ENCODE measurements at regions not wholly inside any gene's neighbourhood (a gene's known extent, or its start where the extent isn't known, plus 50 kb on each side); places are given as distances from the start of the nearest gene placed in this dataset.
"Not testable (repeated sequence)": the region's sequence is repeated elsewhere in the genome, so short reads cannot be mapped to it uniquely, and the experiment has no call there.

DNA sequence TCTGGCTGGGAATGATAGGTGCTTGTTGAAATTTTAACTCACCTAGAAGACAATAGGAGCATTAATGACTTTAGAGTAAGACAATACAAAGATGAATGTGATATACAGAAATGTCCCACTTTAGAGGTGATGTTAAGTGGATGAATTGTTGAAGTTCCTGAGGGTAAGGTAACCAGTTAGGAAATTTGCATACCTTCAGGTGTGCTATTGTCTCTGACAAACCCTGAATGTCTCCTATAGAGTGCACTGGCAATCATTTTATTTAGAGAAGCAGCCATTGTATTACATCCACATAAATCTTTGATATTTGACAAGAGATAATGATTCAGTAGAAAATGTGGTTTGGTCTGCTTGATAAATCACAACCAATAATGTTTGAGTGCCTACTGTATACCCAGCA, 228.5 kb downstream of the RNF144A start:
- no peak for DNase-seq (ENCODE audit: low read depth in 1 of 2, low spot score in 1 of 2)

DNA sequence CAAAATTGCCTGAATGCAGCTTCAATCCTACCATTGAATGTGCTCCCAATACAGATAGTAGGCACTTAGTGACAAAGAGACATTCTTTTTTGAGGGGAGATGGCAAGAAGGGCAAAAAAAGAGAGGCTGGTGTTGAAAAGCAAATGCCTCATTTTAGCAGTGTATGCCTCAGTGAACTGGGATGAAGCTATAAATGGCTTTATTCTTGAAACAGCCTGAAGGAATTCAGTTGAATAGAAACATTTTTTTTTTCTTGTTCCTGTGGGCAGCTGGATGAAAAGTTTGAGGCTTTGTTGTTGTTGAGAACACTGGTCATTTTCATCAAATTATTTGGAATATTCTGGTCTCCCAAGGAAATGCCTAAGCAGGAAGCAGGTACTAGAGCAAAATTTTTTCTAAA, 228.9 kb downstream of the RNF144A start:
- no peak for DNase-seq (ENCODE audit: low read depth in 1 of 2, low spot score in 1 of 2)

GRCh38 chr2:7154656-7155055, 237.4 kb downstream of the RNF144A start:
- no peak for DNase-seq (ENCODE audit: low read depth in 1 of 2, low spot score in 1 of 2)

DNA sequence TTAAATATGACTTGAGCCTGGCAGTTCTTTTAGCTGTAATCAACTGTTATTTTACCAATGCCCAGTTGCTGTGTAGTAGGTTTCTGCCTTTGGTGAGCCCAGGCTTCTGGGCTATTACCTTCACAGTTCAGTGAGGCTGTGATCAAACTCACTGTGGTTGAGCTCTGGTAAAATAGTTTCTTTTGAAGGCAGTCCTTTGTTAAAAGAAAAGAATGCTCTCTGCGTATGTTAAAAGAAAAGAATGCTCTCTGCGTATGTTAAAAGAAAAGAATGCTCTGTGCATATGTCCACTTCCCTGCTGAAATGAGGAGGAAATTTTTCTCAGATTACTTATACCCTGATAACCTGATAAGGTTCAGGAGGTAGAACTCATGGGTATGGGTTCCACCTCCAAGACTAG, 244.3 kb downstream of the RNF144A start:
- no peak for DNase-seq (ENCODE audit: low read depth in 1 of 2, low spot score in 1 of 2)

GRCh38 chr2:7165736-7166135, 248.5 kb downstream of the RNF144A start:
- no peak for DNase-seq (ENCODE audit: low read depth in 1 of 2, low spot score in 1 of 2)

GRCh38 chr2:7167801-7168411, 250.7 kb downstream of the RNF144A start:
- no peak for DNase-seq (ENCODE audit: low read depth in 1 of 2, low spot score in 1 of 2)

DNA sequence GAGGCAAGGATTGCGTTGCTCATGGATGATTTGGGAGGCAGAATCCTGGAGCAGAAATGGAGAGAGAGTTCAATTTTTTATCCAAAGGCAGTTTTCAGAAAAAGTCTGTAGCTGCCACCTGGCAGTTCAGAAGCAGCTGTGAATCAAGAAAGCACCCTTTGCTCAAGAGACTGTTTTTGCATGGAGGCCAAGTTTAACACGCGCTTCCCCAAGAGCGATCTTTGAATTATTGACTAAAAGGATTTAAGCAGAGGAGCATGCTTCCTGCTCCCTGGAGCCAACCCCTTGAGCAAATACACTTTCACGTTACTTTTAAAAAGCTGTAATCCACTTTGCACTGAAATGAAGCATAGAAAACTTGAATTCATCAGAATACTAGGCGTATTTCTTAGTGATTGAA, 252.4 kb downstream of the RNF144A start:
- no peak for DNase-seq (ENCODE audit: low read depth in 1 of 2, low spot score in 1 of 2)

- DNase-seq (ENCODE audit: low read depth in 1 of 2, low spot score in 1 of 2), result not testable (repeated sequence)
Observed at GRCh38 chr2:7178996-7179395, 261.8 kb downstream of the RNF144A start.

- DNase-seq (ENCODE audit: low read depth in 1 of 2, low spot score in 1 of 2), result no peak
Observed at GRCh38 chr2:7180638-7181370, 263.6 kb downstream of the RNF144A start.

DNA sequence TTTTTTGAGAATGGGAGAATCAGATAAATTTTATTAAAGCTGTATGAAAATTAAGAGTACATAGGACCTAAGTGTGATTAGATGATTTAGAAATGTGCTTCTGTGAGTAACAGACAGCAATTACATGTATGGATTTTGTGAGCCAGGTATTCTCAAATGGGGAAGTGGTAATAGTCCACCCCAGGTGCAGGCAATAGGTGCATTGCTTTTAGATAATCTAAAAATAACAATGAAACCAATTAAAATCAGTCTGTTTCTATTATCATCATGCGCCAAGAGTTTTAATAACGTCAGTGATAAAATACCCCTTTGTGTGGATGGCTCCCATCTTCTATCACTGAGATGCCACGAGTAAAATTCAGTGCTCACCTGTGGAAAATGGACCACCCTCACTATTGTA, 265.3 kb downstream of the RNF144A start:
- no peak for DNase-seq (ENCODE audit: low read depth in 1 of 2, low spot score in 1 of 2)

- DNase-seq (ENCODE audit: low read depth in 1 of 2, low spot score in 1 of 2), result no peak
Observed at GRCh38 chr2:7189106-7189505, 271.9 kb downstream of the RNF144A start.

GRCh38 chr2:7190587-7191324, 273.5 kb downstream of the RNF144A start:
- no peak for DNase-seq (ENCODE audit: low read depth in 1 of 2, low spot score in 1 of 2)

DNA sequence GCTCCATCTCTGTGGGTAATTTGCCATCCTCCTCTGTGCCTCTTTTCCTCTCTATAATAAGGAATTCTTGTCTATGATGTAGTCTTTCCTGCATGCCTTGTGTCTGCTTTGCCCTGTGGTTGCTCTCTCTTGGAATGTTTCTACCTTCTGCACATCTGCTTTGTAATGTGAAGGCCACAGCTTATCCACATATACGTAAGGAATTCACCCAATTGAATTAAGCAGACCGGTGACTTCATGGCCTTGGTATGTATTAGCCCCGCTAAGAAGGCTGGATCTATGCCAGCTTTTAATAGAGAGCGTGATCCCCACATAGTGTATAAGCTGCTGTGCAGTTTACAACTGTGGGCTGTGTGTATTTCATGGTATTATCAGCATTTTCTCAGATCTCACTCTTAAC, 274.7 kb downstream of the RNF144A start:
- DNase-seq (ENCODE audit: low read depth in 1 of 2, low spot score in 1 of 2), result no peak

DNA sequence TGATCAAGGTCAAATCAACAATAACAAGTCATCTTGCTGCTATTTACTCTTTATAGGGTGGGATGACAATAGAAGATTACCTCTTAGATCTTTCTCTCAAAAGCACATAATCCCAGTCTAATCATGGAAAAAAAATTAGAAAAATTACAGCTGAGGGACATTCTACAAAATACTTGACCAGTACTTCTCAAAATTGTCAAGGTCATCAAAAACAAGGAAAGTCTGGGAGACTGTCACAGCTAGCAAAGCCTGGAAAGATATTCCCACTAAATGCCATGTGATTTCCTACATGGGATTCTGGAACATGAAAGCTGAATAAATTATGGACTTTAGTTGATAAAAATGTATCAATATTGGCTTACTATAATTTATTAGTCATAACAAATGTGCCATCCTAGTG, 276.2 kb downstream of the RNF144A start:
- no peak for DNase-seq (ENCODE audit: low read depth in 1 of 2, low spot score in 1 of 2)

GRCh38 chr2:7194950-7195349, 277.7 kb downstream of the RNF144A start:
- no peak for DNase-seq (ENCODE audit: low read depth in 1 of 2, low spot score in 1 of 2)

- no peak for DNase-seq (ENCODE audit: low read depth in 1 of 2, low spot score in 1 of 2)
Observed at GRCh38 chr2:7196883-7197282, 279.7 kb downstream of the RNF144A start.

DNA sequence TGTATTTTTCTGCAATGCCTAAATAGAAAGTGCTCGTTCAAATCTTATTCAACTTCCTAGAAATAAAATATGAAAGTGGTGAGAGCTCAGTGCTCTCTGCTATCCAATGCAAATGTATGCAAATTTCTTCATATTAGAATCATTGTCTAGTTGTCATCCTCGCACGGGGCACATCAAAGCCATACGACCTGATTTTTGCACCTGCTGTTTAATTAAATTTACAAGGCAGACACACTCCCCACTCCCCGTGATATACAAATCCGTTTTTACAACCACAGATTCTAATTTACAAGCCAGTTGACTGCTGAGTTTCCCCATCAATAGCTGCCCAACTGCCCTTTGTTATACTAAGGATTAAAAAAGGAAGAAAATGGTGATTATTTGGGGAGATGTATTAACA, 284.6 kb downstream of the RNF144A start:
- DNase-seq (ENCODE audit: low read depth in 1 of 2, low spot score in 1 of 2), result no peak

DNA sequence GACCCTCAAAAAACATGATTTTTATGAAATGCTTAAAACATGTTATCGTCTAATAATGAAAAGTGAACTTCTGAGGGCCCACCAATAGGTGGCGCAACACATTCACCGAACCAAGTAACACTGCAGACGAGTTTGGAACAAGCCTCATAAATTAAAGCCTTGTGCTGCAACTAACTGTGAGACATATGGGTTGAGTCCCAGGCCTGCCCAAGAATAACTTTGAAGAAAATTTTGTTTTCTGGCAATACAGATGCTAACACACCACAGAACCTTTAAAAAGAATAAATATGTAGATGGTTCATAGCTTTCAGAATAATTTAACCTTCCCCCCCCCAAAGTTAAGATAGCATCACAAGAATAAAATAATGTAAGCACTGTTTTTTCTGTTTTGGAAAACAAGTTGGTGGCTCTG, 285.9 kb downstream of the RNF144A start:
- peak in 1 of 2 donors; percentile 26 for DNase-seq (ENCODE audit: low read depth in 1 of 2, low spot score in 1 of 2)

DNA sequence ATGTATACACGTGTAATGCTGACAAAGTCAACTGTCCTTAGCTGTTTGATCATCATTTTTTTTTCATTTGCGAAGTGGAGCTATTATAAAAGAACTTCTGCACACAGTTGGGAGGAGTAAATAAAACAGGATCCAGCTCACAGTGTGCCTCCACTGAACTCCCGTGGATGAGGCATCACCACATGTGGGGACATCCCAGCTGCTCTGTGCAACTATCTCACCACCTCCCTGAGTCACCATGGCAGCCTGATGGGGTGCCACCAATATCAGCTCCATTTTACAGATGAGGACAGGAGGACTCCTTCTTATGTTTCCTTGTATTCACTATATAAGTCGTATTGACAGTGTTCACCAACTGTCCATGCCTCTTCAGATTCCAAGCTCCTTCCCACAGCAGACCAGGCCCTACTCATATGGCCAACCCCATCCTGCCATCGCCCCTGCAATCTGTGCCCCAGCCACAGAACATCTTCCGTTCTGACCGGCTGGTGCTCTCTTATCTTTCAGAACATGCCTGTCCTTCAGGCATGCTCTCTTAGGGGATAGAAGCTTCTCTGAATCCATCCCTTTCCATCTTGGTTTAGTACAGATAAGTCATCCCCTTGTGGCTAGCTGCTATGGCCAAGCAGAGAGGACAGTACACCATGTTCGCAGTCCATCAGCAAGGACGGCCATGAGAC, 288.1 kb downstream of the RNF144A start:
- DNase-seq (ENCODE audit: low read depth in 1 of 2, low spot score in 1 of 2), result no peak

GRCh38 chr2:7206111-7206810, 289.0 kb downstream of the RNF144A start:
- no peak for DNase-seq (ENCODE audit: low read depth in 1 of 2, low spot score in 1 of 2)

DNA sequence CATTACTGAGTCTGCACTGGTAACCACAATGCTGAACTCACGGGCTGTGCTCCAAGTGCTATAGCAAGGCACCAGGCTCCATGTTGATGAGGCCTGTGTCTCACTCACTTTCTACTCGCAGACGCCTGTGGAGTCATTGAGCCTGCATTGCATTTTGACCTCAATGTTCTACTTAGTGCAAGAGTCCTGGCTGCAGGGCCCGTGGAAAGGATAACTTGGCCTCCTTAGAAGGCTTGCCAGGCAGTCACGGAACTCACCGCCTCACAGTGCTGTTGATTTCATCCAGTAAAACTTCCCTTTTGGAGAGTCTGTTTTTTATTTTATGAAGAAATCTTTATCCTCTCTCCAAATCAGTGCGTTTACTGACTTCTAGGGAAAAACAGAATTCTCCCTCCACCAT, 290.4 kb downstream of the RNF144A start:
- DNase-seq (ENCODE audit: low read depth in 1 of 2, low spot score in 1 of 2), result no peak
